GM12874 (cell line): ENCODE measurements at regions not wholly inside any gene's neighbourhood (a gene's known extent, or its start where the extent isn't known, plus 50 kb on each side); places are given as distances from the start of the nearest gene placed in this dataset.

Experiments used
- TF ChIP-seq, protein P1 (sequence below): IDR thresholded peaks from 2 replicates; pipeline ENCODE4 v1.5.1; 2011; ENCODE audit warnings: low read depth, mild to moderate bottlenecking, control low read depth, low read length, moderate library complexity; ENCODE audit not compliant: insufficient read depth

DNA sequence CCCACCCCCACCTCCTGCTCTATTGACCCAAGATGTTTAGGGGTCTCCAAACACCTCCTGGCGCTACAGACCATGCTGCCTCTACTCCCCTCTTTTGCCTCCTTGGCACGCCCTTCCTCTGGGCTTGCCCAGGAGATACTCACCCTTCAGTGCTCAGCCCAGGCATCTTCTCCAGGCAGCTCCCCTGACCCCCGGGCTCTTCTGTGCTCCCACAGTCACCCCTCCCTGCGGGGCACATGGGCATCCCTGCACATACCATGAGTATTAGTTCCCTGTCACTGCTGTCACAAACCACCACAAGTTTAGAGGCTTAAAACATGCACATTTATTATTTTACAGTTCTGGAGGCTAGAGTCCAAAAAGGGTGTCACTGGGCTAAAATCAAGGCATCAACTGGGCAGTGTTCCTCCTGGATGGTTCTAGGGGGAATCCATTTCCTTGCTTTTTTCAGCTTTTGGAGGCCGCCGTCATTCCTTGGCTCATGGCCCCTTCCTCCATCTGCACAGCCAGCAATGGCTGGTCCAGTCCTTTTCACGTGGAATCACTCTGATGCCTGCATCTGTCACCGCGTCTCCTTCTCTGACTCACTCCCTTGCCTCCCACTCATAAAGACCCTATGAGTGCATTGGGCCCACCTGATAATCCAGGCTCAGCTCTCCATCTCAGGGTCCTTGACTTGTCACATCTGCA, 230.4 kb upstream of the COPS8 start:
- TF ChIP-seq, protein P1, sequence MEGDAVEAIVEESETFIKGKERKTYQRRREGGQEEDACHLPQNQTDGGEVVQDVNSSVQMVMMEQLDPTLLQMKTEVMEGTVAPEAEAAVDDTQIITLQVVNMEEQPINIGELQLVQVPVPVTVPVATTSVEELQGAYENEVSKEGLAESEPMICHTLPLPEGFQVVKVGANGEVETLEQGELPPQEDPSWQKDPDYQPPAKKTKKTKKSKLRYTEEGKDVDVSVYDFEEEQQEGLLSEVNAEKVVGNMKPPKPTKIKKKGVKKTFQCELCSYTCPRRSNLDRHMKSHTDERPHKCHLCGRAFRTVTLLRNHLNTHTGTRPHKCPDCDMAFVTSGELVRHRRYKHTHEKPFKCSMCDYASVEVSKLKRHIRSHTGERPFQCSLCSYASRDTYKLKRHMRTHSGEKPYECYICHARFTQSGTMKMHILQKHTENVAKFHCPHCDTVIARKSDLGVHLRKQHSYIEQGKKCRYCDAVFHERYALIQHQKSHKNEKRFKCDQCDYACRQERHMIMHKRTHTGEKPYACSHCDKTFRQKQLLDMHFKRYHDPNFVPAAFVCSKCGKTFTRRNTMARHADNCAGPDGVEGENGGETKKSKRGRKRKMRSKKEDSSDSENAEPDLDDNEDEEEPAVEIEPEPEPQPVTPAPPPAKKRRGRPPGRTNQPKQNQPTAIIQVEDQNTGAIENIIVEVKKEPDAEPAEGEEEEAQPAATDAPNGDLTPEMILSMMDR, result no peak

DNA sequence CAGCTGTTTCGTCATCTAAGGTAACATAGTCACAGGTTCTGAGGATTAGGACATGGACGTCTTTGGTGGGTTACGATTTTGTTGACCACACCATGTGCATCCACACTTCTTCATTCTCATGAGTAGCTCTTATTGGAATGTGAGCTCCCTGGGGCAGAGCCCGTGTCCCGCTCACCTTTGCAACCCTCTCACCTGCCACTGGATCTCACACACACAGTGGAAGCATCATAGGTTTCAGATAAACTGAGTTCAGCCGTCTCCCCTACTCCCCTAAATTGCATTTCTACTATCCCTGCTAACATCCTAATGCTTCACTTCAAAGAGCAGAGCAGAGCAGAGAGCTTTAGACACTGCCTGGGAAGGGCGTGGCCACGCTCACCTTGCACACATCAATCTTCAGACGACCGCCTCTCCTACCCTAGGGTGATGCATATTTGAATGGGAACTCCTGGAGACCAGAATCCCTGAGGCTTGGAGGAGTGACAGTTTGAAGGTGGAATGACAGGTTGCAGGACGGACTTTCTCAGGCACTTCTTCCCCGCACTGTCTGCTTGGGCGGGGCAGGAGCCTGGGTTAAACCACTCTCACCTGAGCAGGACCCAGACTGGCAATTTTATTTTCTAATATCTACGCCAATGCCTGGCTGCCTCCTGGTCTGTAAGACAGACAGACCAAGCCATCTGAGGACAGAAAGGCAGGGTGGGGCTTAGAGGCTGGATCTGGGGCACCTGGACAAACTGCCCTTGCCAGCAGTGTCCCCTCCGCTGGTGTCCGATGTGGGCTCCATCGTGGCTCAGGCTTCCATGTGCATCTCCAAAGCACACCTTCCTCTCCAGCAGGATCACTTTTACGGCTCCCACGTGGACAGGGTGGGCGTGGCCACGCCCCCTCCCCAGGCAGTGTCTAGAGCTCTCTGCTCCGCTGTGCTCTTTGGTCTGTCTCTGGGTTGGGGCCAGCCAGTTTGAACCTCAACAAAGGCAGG, 229.5 kb upstream of the COPS8 start:
- TF ChIP-seq, protein P1, result no peak

DNA sequence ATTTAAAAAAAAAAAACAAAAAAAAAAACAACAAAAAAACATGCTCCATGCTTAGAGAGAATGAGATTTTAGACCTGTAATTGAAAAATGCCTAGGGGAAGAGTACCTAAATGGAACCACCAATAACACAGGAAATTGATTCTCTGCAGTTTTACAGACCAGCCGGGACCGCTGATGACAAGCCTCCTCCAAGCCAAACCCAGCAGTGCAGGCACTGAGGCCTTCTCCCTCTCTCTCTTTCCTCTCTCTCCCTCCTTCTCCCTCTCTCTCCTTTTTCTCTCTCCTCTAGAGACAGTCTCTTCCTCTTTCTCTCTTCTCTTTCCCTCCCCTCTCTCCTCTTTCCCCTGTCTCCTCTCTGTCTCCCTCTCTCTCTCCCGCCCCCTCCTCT, 228.8 kb upstream of the COPS8 start:
- TF ChIP-seq, protein P1, result no peak

DNA sequence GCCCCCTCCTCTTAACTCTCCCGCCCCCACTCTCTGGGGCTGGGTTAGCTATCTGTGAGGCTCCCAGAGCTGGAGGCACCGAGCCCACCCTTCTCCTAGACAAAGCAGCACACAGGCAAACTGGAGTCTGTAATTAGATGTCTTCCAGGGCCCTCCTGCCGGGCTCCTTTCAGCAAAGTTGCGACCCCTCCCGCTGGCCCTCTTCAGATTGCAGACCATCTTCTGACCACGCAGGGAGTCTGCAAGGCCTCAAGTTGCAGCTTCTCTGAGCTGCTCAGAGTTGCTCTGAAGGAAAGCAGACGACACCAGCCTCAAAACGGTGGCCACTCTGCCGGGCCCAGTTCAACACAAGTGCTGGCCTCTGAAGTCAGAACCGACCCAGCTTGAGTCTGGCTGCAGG, 228.4 kb upstream of the COPS8 start:
- TF ChIP-seq, protein P1, result no peak

DNA sequence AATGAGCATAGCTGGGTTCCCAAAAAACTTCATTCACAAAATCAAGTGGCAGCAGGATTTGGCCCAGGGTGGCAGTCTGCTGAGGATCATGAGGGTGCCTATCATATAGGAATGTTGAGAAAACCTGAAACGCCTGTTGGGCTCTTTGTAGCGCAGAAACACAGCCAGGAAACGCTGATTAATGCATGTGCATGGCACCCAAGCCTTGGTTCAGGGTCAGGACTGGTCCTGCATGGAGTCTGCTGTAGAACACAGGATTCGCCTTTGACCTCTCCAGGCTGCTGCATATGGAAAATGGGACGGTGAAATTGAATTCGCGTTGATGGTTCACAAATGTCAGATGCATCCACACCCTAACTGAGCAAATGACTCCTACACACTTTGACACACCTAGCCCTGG, 227.9 kb upstream of the COPS8 start:
- TF ChIP-seq, protein P1, result no peak

DNA sequence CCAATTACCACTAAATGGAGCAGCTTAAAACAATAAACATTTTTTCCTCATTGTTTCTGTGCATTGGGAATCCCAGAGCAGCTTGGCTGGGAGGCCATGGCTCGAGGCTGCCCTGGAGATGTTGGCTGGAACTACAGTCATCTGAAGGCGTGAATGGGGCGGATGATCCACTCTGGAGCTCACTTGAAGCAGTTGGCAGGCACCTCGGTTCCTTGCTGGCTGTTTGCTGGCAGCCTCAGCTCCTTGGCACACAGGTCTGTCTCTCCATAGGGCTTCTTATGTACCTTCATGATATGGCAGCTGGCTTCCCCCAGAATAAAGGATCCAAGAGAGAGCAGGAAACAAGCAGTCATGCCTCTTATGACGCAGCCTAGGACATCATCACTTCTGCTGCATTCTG, 227.0 kb upstream of the COPS8 start:
- TF ChIP-seq, protein P1, result no peak

DNA sequence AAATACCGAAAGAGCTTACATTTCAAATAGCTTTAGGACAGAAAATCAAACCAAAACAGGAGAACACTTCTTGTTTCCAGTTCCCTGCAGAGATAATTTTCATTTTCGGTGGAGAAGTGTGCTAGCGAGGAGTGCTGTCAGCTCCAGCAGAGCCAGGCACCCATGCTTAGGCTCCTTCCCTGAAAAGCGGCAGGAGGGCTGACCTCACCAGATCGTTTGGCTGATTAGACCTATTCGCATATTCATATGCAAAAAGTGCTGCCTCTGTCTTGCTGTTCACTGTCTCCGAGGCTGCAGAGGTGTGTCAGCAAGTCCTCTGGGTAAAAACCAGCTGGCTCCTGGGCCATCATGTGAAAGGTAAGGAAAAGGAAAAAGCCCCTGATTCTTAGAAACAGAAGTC, 225.8 kb upstream of the COPS8 start:
- TF ChIP-seq, protein P1, result no peak
